ENCODE measurements at regions not wholly inside any gene's neighbourhood (a gene's known extent, or its start where the extent isn't known, plus 50 kb on each side); places are given as distances from the start of the nearest gene placed in this dataset.

DNA sequence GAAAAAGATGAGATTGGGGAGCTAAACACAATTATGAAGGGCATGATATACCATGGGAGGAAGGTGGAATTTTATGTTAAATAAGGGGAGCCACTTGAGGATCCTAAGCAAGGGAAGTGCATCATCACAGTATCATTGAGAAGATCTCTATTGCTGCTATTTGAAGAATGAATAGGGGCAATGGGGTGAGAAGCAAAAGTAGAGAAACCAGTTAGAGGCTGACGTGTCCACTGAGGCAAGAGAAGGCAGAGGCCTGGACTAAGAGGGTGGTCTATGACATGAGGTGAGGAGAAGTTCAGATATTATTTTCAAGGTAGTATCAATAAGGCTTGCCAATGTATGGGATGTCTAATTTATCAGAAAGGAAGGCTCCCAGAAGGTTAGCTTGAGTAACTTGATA, 111.6 kb downstream of the TENT5A start:
- Mint-ChIP-seq H3K36me3 (ENCODE audit: low read depth) (no peaks in the 10 kb centered on the region), H3K4me3 (no peak overlapping the region), H3K4me1 (ENCODE audit: low read depth) (no peaks in the 10 kb centered on the region), H3K9me3 (no peaks in the 10 kb centered on the region), H3K27ac (no peak overlapping the region), H3K27me3 (ENCODE audit: low read depth) (no peaks in the 10 kb centered on the region)
- DNase-seq (ENCODE audit: low spot score): no peak

DNA sequence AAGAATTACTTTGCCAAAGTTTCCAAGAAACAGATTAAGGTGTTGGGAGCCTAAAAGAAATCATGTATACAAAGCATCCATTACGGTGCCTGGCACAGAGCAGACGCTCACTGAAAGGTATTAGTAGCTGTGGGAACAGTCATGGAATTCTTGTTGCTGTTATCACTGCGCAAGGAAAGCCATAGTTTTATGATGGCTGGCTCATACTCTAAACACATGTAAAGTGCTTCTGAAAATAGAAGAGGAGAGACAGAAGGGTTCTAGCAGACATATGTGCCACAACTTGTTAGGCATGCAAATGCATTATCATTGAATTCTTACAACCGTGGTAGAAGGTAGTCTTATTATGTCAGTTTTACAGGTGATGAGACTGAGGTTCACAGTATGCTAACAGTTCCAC, 112.4 kb downstream of the TENT5A start:
- Mint-ChIP-seq H3K36me3 (ENCODE audit: low read depth) (no peaks in the 10 kb centered on the region), H3K4me1 (ENCODE audit: low read depth) (no peaks in the 10 kb centered on the region), H3K27me3 (ENCODE audit: low read depth) (no peaks in the 10 kb centered on the region), H3K9me3 (no peaks in the 10 kb centered on the region), H3K27ac (no peak overlapping the region), H3K4me3 (no peak overlapping the region)
- DNase-seq (ENCODE audit: low spot score): no peak

- no peaks in the 10 kb centered on the region for H3K4me1 Mint-ChIP-seq (ENCODE audit: low read depth)
- no peak overlapping the region for H3K4me3 Mint-ChIP-seq
- no peaks in the 10 kb centered on the region for H3K27me3 Mint-ChIP-seq (ENCODE audit: low read depth)
- H3K27ac Mint-ChIP-seq: no peak overlapping the region
- no peaks in the 10 kb centered on the region for H3K36me3 Mint-ChIP-seq (ENCODE audit: low read depth)
- no peaks in the 10 kb centered on the region for H3K9me3 Mint-ChIP-seq
- no peak for DNase-seq (ENCODE audit: low spot score)
Measured at GRCh38 chr6:81638366-81638765, 114.1 kb downstream of the TENT5A start.

- Mint-ChIP-seq H3K4me3 (no peak overlapping the region), H3K36me3 (ENCODE audit: low read depth) (no peaks in the 10 kb centered on the region), H3K9me3 (peaks cover 5% of the 10 kb centered on the region), H3K4me1 (ENCODE audit: low read depth) (no peaks in the 10 kb centered on the region), H3K27ac (no peak overlapping the region), H3K27me3 (ENCODE audit: low read depth) (no peaks in the 10 kb centered on the region)
- no peak for DNase-seq (ENCODE audit: low spot score)
Measured at GRCh38 chr6:81636930-81637568, 115.4 kb downstream of the TENT5A start.

- Mint-ChIP-seq H3K4me1 (ENCODE audit: low read depth) (no peaks in the 10 kb centered on the region), H3K9me3 (peaks cover 18% of the 10 kb centered on the region), H3K36me3 (ENCODE audit: low read depth) (no peaks in the 10 kb centered on the region), H3K27ac (no peak overlapping the region), H3K4me3 (no peak overlapping the region), H3K27me3 (ENCODE audit: low read depth) (no peaks in the 10 kb centered on the region)
- DNase-seq (ENCODE audit: low spot score): no peak
Measured at GRCh38 chr6:81634155-81634880, 118.2 kb downstream of the TENT5A start.

DNA sequence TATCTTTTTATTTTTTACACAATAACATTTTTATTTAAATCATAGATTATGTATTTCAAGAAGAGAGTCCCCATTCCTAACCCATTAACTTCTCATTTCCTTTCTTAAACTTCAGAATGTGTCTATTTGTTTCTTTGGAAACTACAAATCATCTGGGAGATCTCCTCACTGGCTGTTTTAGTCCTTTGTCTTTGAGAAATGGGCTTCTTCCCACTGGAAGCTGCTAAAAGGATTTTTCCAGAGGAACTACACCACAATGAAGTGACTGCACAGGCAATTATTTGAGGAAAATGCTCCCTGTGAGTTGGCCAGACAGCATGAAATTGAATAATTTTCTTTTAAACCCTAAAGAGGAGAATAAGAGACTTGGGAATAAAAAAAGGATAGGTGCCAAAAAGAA, 119.1 kb downstream of the TENT5A start:
- Mint-ChIP-seq H3K4me3 (no peak overlapping the region), H3K27ac (no peak overlapping the region), H3K9me3 (peaks cover 22% of the 10 kb centered on the region), H3K36me3 (ENCODE audit: low read depth) (no peaks in the 10 kb centered on the region), H3K27me3 (ENCODE audit: low read depth) (no peaks in the 10 kb centered on the region), H3K4me1 (ENCODE audit: low read depth) (no peaks in the 10 kb centered on the region)
- DNase-seq (ENCODE audit: low spot score): no peak

DNA sequence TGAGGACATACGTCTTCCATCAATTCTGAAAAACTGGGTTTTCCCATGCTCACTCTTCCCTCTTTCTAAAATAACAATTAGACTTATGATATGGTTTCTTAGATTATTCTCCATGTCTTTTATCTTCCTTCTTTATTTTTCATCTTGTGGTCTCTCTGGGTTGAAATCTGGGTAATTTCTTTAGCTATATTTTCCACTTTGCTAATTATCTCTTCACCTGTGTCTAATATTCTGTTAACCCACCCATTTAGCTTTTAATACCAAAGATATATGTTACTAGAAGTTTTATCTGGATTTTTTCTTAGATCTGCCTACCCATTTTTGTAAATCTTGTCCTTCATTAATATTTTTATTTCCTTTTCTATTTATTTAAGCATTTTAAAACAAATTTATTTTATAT, 121.8 kb downstream of the TENT5A start:
- H3K4me3 Mint-ChIP-seq: no peak overlapping the region
- H3K36me3 Mint-ChIP-seq (ENCODE audit: low read depth): no peaks in the 10 kb centered on the region
- H3K4me1 Mint-ChIP-seq (ENCODE audit: low read depth): no peaks in the 10 kb centered on the region
- H3K27ac Mint-ChIP-seq: no peak overlapping the region
- peaks cover 22% of the 10 kb centered on the region for H3K9me3 Mint-ChIP-seq
- DNase-seq (ENCODE audit: low spot score): no peak
- no peaks in the 10 kb centered on the region for H3K27me3 Mint-ChIP-seq (ENCODE audit: low read depth)

- peaks cover 4% of the 10 kb centered on the region for H3K9me3 Mint-ChIP-seq
- no peaks in the 10 kb centered on the region for H3K36me3 Mint-ChIP-seq (ENCODE audit: low read depth)
- H3K4me3 Mint-ChIP-seq: no peak overlapping the region
- no peaks in the 10 kb centered on the region for H3K27me3 Mint-ChIP-seq (ENCODE audit: low read depth)
- H3K4me1 Mint-ChIP-seq (ENCODE audit: low read depth): no peaks in the 10 kb centered on the region
- no peak overlapping the region for H3K27ac Mint-ChIP-seq
- no peak for DNase-seq (ENCODE audit: low spot score)
Measured at GRCh38 chr6:81625216-81625615, 127.3 kb downstream of the TENT5A start.

- Mint-ChIP-seq H3K27ac (no peak overlapping the region), H3K4me1 (ENCODE audit: low read depth) (no peaks in the 10 kb centered on the region), H3K36me3 (ENCODE audit: low read depth) (no peaks in the 10 kb centered on the region), H3K4me3 (no peak overlapping the region), H3K27me3 (ENCODE audit: low read depth) (no peaks in the 10 kb centered on the region), H3K9me3 (peaks cover 4% of the 10 kb centered on the region)
- DNase-seq (ENCODE audit: low spot score): no peak
Measured at GRCh38 chr6:81624453-81624852, 128.0 kb downstream of the TENT5A start.

GRCh38 chr6:81623106-81623759, 129.2 kb downstream of the TENT5A start:
- H3K27ac Mint-ChIP-seq: no peak overlapping the region
- DNase-seq (ENCODE audit: low spot score): no peak
- H3K36me3 Mint-ChIP-seq (ENCODE audit: low read depth): no peaks in the 10 kb centered on the region
- no peaks in the 10 kb centered on the region for H3K4me1 Mint-ChIP-seq (ENCODE audit: low read depth)
- H3K27me3 Mint-ChIP-seq (ENCODE audit: low read depth): no peaks in the 10 kb centered on the region
- H3K4me3 Mint-ChIP-seq: no peak overlapping the region
- H3K9me3 Mint-ChIP-seq: no peaks in the 10 kb centered on the region

GRCh38 chr6:81621816-81622395, 130.6 kb downstream of the TENT5A start:
- H3K27me3 Mint-ChIP-seq (ENCODE audit: low read depth): no peaks in the 10 kb centered on the region

GRCh38 chr6:81614292-81614691, 138.2 kb downstream of the TENT5A start:
- DNase-seq (ENCODE audit: low spot score): no peak
- no peak overlapping the region for H3K4me3 Mint-ChIP-seq
- H3K9me3 Mint-ChIP-seq: no peaks in the 10 kb centered on the region
- H3K36me3 Mint-ChIP-seq (ENCODE audit: low read depth): no peaks in the 10 kb centered on the region
- no peak overlapping the region for H3K27ac Mint-ChIP-seq
- no peaks in the 10 kb centered on the region for H3K27me3 Mint-ChIP-seq (ENCODE audit: low read depth)
- no peaks in the 10 kb centered on the region for H3K4me1 Mint-ChIP-seq (ENCODE audit: low read depth)

More at GRCh38 chr6:81621816-81622395, 130.6 kb downstream of the TENT5A start:
- DNase-seq (ENCODE audit: low spot score): no peak
- Mint-ChIP-seq H3K9me3 (no peaks in the 10 kb centered on the region), H3K4me1 (ENCODE audit: low read depth) (no peaks in the 10 kb centered on the region), H3K27ac (no peak overlapping the region), H3K36me3 (ENCODE audit: low read depth) (no peaks in the 10 kb centered on the region), H3K4me3 (no peak overlapping the region)

DNA sequence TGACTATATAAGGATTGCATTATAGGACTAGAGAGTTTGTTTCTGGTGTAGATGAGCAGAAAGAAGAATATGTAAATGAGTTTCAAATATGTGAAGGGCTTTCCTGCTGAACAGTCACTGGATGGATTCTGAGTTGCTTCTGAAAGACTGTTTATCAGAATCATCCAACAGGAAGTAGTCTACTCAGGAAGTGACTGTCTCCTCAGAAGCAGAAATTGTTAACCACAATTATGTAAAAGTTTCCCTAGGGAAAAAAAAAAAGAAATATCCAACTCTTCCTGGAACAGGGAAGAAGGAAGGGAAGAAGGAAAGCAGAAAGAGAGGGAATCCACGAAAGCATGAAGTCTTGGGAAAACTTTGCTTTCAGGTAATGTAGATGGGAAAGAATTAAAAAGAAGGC, 138.9 kb downstream of the TENT5A start:
- Mint-ChIP-seq H3K27me3 (ENCODE audit: low read depth) (no peaks in the 10 kb centered on the region), H3K4me3 (no peak overlapping the region), H3K27ac (no peak overlapping the region), H3K9me3 (no peaks in the 10 kb centered on the region), H3K36me3 (ENCODE audit: low read depth) (no peaks in the 10 kb centered on the region), H3K4me1 (ENCODE audit: low read depth) (no peaks in the 10 kb centered on the region)
- no peak for DNase-seq (ENCODE audit: low spot score)

GRCh38 chr6:81612136-81612535, 140.3 kb downstream of the TENT5A start:
- Mint-ChIP-seq H3K27ac (no peak overlapping the region), H3K36me3 (ENCODE audit: low read depth) (no peaks in the 10 kb centered on the region), H3K27me3 (ENCODE audit: low read depth) (no peaks in the 10 kb centered on the region)

More at GRCh38 chr6:81612136-81612535, 140.3 kb downstream of the TENT5A start:
- no peak for DNase-seq (ENCODE audit: low spot score)
- H3K4me1 Mint-ChIP-seq (ENCODE audit: low read depth): no peaks in the 10 kb centered on the region
- H3K9me3 Mint-ChIP-seq: no peaks in the 10 kb centered on the region
- no peak overlapping the region for H3K4me3 Mint-ChIP-seq
